ENCODE measurements at regions not wholly inside any gene's neighbourhood (a gene's known extent, or its start where the extent isn't known, plus 50 kb on each side); places are given as distances from the start of the nearest gene placed in this dataset.

- TF ChIP-seq TSHZ2 (CRISPR knock-in tag; IDR thresholded peaks at IDR 0.05) (no peak), CSRNP3 (CRISPR knock-in tag; IDR thresholded peaks at IDR 0.05) (no peak), ARNTL (CRISPR knock-in tag; IDR thresholded peaks at IDR 0.05; ENCODE audit: borderline replicate concordance, low read depth) (no peak), GLIS3 (CRISPR knock-in tag; IDR thresholded peaks at IDR 0.05) (no peak)
Measured at GRCh38 chr18:43744960-43745745, 467.9 kb upstream of the SYT4 start (continued).

- no peak for ATAC-seq
- TF ChIP-seq GLIS3 (CRISPR knock-in tag; IDR thresholded peaks at IDR 0.05) (no peak), ISL1 (CRISPR knock-in tag; IDR thresholded peaks at IDR 0.05) (peak; percentile 34; the same call in 1 of the 2 replicates)
Measured at GRCh38 chr18:43751203-43751602, 473.9 kb upstream of the SYT4 start.

GRCh38 chr18:43751835-43752234 lies 474.5 kb upstream of the SYT4 start:
- TF ChIP-seq ZNF565 (CRISPR knock-in tag; conservative IDR thresholded peaks at IDR 0.05; ENCODE audit: low read depth) (no peak), ESRRG (CRISPR knock-in tag; IDR thresholded peaks at IDR 0.05) (no peak), ARNTL (CRISPR knock-in tag; IDR thresholded peaks at IDR 0.05; ENCODE audit: borderline replicate concordance, low read depth) (no peak), BACH2 (CRISPR knock-in tag; IDR thresholded peaks at IDR 0.05; ENCODE audit: borderline replicate concordance) (no peak), PPARA (CRISPR knock-in tag; IDR thresholded peaks at IDR 0.05; ENCODE audit: borderline replicate concordance) (no peak), CSDC2 (CRISPR knock-in tag; IDR thresholded peaks at IDR 0.05) (no peak), RARB (CRISPR knock-in tag; IDR thresholded peaks at IDR 0.05) (no peak), ISL1 (CRISPR knock-in tag; IDR thresholded peaks at IDR 0.05) (no peak), OSR1 (CRISPR knock-in tag; IDR thresholded peaks at IDR 0.05) (no peak), GLIS3 (CRISPR knock-in tag; IDR thresholded peaks at IDR 0.05) (no peak), ZFP3 (CRISPR knock-in tag; IDR thresholded peaks at IDR 0.05) (no peak), ZFP30 (CRISPR knock-in tag; IDR thresholded peaks at IDR 0.05) (no peak), POU6F1 (CRISPR knock-in tag; IDR thresholded peaks at IDR 0.05; ENCODE audit: borderline replicate concordance, low read depth) (no peak), TOX (CRISPR knock-in tag; IDR thresholded peaks at IDR 0.05; ENCODE audit: borderline replicate concordance) (no peak)
- ATAC-seq: no peak

GRCh38 chr18:43757273-43757672 lies 480.0 kb upstream of the SYT4 start:
- no peak for ATAC-seq
- no peak for TF ChIP-seq CREB5 (CRISPR knock-in tag; IDR thresholded peaks at IDR 0.05; ENCODE audit: low read depth)
- TF ChIP-seq RARB (CRISPR knock-in tag; IDR thresholded peaks at IDR 0.05): no peak
- no peak for TF ChIP-seq PPARA (CRISPR knock-in tag; IDR thresholded peaks at IDR 0.05; ENCODE audit: borderline replicate concordance)

- no peak; the same call in 2 of the 3 replicates for ATAC-seq
- TF ChIP-seq ARNTL (CRISPR knock-in tag; IDR thresholded peaks at IDR 0.05; ENCODE audit: borderline replicate concordance, low read depth) (no peak), TSHZ2 (CRISPR knock-in tag; IDR thresholded peaks at IDR 0.05) (no peak), RARB (CRISPR knock-in tag; IDR thresholded peaks at IDR 0.05) (no peak), ZNF8 (CRISPR knock-in tag; IDR thresholded peaks at IDR 0.05) (no peak), SNAI2 (CRISPR knock-in tag; IDR thresholded peaks at IDR 0.05) (no peak), TOX (CRISPR knock-in tag; IDR thresholded peaks at IDR 0.05; ENCODE audit: borderline replicate concordance) (no peak), ZNF70 (CRISPR knock-in tag; IDR thresholded peaks at IDR 0.05) (no peak), ZNF565 (CRISPR knock-in tag; conservative IDR thresholded peaks at IDR 0.05; ENCODE audit: low read depth) (no peak), ISL1 (CRISPR knock-in tag; IDR thresholded peaks at IDR 0.05) (no peak), PATZ1 (CRISPR knock-in tag; IDR thresholded peaks at IDR 0.05; ENCODE audit: borderline replicate concordance) (no peak), PPARA (CRISPR knock-in tag; IDR thresholded peaks at IDR 0.05; ENCODE audit: borderline replicate concordance) (no peak), ZFP3 (CRISPR knock-in tag; IDR thresholded peaks at IDR 0.05) (no peak)
Measured at GRCh38 chr18:43758734-43759133, 481.4 kb upstream of the SYT4 start.

All from SK-N-SH treated with all-trans-retinoic acid at 6 μM for 48 hours (cell line).